Hematopoietic multipotent progenitor cell treated with erythropoietin and hydrocortisone succinate and interleukin-3 and kit ligand, for 6 days (in vitro differentiated cells): ENCODE measurements at regions not wholly inside any gene's neighbourhood (a gene's known extent, or its start where the extent isn't known, plus 50 kb on each side); places are given as distances from the start of the nearest gene placed in this dataset.

Experiments used
- DNase-seq: peaks from one replicate; pipeline ENCODE4 v3.0.0-alpha.2; 2015

DNA sequence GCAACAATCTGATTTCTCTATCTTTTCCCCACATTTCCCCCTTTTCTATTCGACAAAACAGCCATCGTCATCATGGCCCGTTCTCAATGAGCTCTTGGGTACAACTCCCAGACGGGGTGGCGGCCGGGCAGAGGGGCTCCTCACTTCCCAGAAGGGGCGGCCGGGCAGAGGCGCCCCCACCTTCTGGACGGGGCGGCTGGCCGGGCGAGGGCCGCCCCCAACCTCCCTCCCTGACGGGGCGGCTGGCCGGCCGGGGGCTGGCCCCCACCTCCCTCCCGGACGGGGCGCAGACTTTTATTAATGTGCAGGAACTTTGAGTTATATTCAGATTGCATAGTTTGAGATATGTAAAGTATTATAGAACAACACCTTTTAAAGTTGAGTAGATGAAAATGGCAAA lies 64.4 kb upstream of the HPGD start:
- DNase-seq: no peak

GRCh38 chr4:174583056-174583455 lies 60.8 kb upstream of the HPGD start:
- no peak for DNase-seq

DNA sequence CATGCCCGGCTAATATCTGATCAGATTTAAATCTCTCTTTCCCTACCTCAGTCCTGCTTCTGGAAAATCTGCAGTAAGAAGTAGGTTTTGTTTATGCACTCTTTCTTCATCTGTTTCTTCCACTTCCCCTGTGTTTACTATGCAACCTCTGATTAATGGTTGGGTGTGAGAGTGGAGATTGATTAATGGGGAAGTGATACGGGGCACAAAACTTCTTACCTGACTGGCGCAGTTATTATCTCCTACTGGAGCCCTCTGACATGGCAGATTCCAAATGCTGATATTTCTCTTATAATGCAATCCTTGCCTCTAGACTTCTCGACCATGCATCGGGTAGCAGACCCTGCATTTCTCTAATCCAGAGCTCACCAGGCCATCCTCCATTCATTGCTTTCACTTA lies 60.2 kb upstream of the HPGD start:
- peak; percentile 21 for DNase-seq

DNA sequence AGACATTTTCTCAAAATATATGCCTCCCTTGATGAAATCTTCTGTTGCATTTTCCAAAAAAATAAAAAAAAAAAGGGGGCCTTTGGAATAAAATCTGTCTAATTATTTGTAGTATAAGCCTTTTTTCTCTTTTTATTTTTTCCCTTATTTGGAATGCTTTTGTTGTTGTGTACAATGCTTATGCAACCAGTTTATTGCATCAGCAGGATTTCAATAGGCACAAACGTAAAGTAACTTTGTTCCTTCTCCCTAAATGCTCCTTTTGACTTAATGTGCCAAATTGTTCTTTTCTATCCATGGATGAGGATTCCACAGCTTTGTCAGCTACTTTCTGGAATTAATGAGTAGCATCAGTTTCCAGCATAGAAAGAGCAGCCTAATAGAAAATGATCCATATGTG lies 59.6 kb upstream of the HPGD start:
- DNase-seq: no peak

DNA sequence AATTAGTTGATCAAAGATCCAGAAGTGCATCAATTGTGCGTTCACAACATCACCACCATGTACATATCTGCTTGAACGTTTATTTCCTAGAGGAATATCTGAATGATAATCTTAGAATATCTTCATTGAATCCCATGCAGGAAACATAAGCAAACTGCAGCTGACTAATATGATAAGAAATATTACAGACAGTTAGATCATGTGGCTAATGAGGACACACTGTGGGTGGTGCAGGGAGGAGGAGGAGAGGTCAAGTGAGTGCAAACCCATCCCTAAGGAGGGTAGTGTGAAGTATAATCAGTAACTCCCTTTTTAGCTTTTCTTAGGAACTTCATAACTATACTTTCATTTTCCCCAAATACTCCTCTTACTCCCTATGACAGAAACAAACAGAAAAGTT lies 58.3 kb upstream of the HPGD start:
- DNase-seq: peak; percentile 42

DNA sequence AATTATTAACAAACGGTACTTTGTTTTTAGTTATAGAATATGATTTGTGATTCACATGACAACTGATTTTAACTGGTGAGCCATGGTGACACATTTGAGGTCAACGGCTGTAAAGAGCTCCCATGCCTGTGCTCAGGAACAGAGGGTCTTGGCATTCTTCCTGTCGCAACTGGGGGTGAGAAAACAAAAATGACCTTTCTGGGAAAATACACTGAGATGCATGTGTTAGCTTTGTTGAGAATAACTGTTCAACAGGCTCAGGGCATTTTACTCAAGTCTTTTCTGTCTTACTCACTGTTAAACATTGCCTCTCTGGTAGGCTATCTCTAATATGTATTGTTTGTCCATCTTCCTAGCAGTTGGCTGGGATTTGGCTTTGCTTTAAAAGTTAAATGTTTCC lies 57.1 kb upstream of the HPGD start:
- no peak for DNase-seq

DNA sequence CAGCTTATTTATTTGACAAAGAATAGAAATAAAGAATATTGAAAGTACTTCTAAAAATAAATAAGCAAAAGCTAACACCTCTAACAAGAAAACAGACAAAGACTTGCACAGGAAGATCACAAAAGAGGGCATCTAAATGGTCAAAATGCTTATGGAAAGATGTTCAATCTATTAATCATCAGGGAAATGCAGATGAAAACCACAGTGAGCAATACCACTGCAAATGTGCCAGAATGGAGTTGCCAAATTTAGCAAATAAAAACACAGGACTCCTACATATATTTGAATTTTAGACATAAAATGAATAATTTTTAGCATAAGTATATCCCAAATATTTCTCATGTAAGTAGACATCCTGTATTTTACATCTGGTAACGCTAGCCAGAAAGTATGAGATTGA lies 56.1 kb upstream of the HPGD start:
- no peak for DNase-seq

GRCh38 chr4:174575436-174575835 lies 53.1 kb upstream of the HPGD start:
- no peak for DNase-seq
